Caco-2 (cell line): ENCODE measurements at regions not wholly inside any gene's neighbourhood (a gene's known extent, or its start where the extent isn't known, plus 50 kb on each side); places are given as distances from the start of the nearest gene placed in this dataset.
"Not testable (repeated sequence)": the region's sequence is repeated elsewhere in the genome, so short reads cannot be mapped to it uniquely, and the experiment has no call there.

Source experiments
- BruUV-seq: library from RNA; stranded (reverse); fragments of 400-500 nt; replicated peaks from 2 replicates; lab custom pipeline; 2021; lab: Mats Ljungman, UMichigan
- CTCF ChIA-PET: fragments of 300-600 bp; sonication (Branson Sonifier 250); formaldehyde crosslinking; loops from one replicate; lab custom pipeline; 2022; ENCODE audit warnings: antibody characterized with exemption; lab: Charles Lee
- POLR2A ChIA-PET: fragments of 300-600 bp; sonication (Branson Sonifier 250); formaldehyde crosslinking; loops from one replicate; lab custom pipeline; 2022; ENCODE audit warnings: antibody characterized with exemption; lab: Charles Lee
- DNase-seq, 2 experiments: peaks; one replicate each; pipeline versions ENCODE4 v3.0.0 to v3.0.0-alpha.2; 2020 to 2022
- H3K27me3 ChIP-seq: replicated peaks from 2 replicates; pipeline ENCODE4 v1.6.0; 2011; ENCODE audit warnings: low read length; ENCODE audit not compliant: control insufficient read depth, insufficient read depth
- H3K36me3 ChIP-seq: 2 replicates; pipeline ENCODE4 v1.5.1; 2011; ENCODE audit warnings: low read length; ENCODE audit not compliant: control insufficient read depth, insufficient read depth
- H3K4me1 ChIP-seq: fragments of 250-450 bp; sonication (Bioruptor Pico); 2 replicates; pipeline ENCODE4 v1.5.1; 2020; ENCODE audit warnings: mild to moderate bottlenecking
- H3K4me3 ChIP-seq: 2 replicates; pipeline ENCODE4 v1.5.1; 2011; ENCODE audit warnings: low read depth, mild to moderate bottlenecking, control low read depth, low read length
- H3K9me3 ChIP-seq: fragments of 250-450 bp; sonication (Bioruptor Pico); 2 replicates; pipeline ENCODE4 v1.5.1; 2020; ENCODE audit warnings: mild to moderate bottlenecking, moderate library complexity
- H3K27ac Mint-ChIP-seq: one replicate; pipeline ENCODE4 v1.8.0; 2022; ENCODE audit warnings: mixed read lengths; ENCODE audit not compliant: unreplicated experiment
- H3K27me3 Mint-ChIP-seq: one replicate; pipeline ENCODE4 v1.8.0; 2022; ENCODE audit warnings: mixed read lengths; ENCODE audit not compliant: insufficient read depth, unreplicated experiment
- H3K36me3 Mint-ChIP-seq: one replicate; pipeline ENCODE4 v1.8.0; 2022; ENCODE audit warnings: mild to moderate bottlenecking, mixed read lengths; ENCODE audit not compliant: insufficient read depth, unreplicated experiment
- H3K4me1 Mint-ChIP-seq: one replicate; pipeline ENCODE4 v1.8.0; 2022; ENCODE audit warnings: low read depth, mixed read lengths; ENCODE audit not compliant: unreplicated experiment
- H3K4me3 Mint-ChIP-seq: one replicate; pipeline ENCODE4 v1.8.0; 2022; ENCODE audit warnings: mild to moderate bottlenecking, moderate library complexity, mixed read lengths; ENCODE audit not compliant: unreplicated experiment
- H3K9me3 Mint-ChIP-seq: one replicate; pipeline ENCODE4 v1.8.0; 2022; ENCODE audit warnings: mixed read lengths; ENCODE audit not compliant: unreplicated experiment
- intact Hi-C: fragments of 100-400 bp; cut with micrococcal nuclease; formaldehyde crosslinking; loops from one replicate; pipeline ENCODE4 v1.10.0; 2022; ENCODE audit not compliant: unreplicated experiment

GRCh38 chr22:10526079-10526478, 5001.9 kb upstream of the OR11H1 start:
- H3K9me3 Mint-ChIP-seq, H3K27me3 ChIP-seq, H3K27ac Mint-ChIP-seq, H3K4me3 Mint-ChIP-seq, H3K4me1 Mint-ChIP-seq, H3K36me3 ChIP-seq, CTCF ChIA-PET, H3K9me3 ChIP-seq, intact Hi-C loops, BruUV-seq, H3K27me3 Mint-ChIP-seq, H3K36me3 Mint-ChIP-seq, POLR2A ChIA-PET, H3K4me3 ChIP-seq, H3K4me1 ChIP-seq, DNase-seq: not testable (repeated sequence)

GRCh38 chr22:10531141-10531540, 4996.9 kb upstream of the OR11H1 start:
- H3K4me3 Mint-ChIP-seq, intact Hi-C loops, BruUV-seq, H3K9me3 ChIP-seq, H3K36me3 Mint-ChIP-seq, H3K27ac Mint-ChIP-seq, H3K4me1 ChIP-seq, H3K27me3 Mint-ChIP-seq, CTCF ChIA-PET, H3K9me3 Mint-ChIP-seq, H3K4me3 ChIP-seq, H3K36me3 ChIP-seq, H3K27me3 ChIP-seq, DNase-seq, H3K4me1 Mint-ChIP-seq, POLR2A ChIA-PET: not testable (repeated sequence)

GRCh38 chr22:10572531-10572930, 4955.5 kb upstream of the OR11H1 start:
- H3K27me3 Mint-ChIP-seq, H3K4me3 ChIP-seq, H3K9me3 Mint-ChIP-seq, H3K4me1 ChIP-seq, H3K27me3 ChIP-seq, POLR2A ChIA-PET, H3K36me3 ChIP-seq, intact Hi-C loops, H3K36me3 Mint-ChIP-seq, H3K4me3 Mint-ChIP-seq, H3K9me3 ChIP-seq, DNase-seq, H3K27ac Mint-ChIP-seq, BruUV-seq, H3K4me1 Mint-ChIP-seq, CTCF ChIA-PET: not testable (repeated sequence)

GRCh38 chr22:10601071-10601470, 4926.9 kb upstream of the OR11H1 start:
- H3K9me3 ChIP-seq, CTCF ChIA-PET, H3K27ac Mint-ChIP-seq, H3K36me3 Mint-ChIP-seq, H3K4me1 ChIP-seq, DNase-seq, H3K4me3 Mint-ChIP-seq, intact Hi-C loops, H3K27me3 ChIP-seq, POLR2A ChIA-PET, H3K36me3 ChIP-seq, H3K27me3 Mint-ChIP-seq, H3K4me1 Mint-ChIP-seq, BruUV-seq, H3K9me3 Mint-ChIP-seq, H3K4me3 ChIP-seq: not testable (repeated sequence)

- H3K27me3 ChIP-seq, H3K4me1 ChIP-seq, H3K4me3 Mint-ChIP-seq, H3K36me3 ChIP-seq, POLR2A ChIA-PET, H3K36me3 Mint-ChIP-seq, H3K27me3 Mint-ChIP-seq, CTCF ChIA-PET, H3K4me1 Mint-ChIP-seq, H3K9me3 Mint-ChIP-seq, BruUV-seq, H3K27ac Mint-ChIP-seq, DNase-seq, intact Hi-C loops, H3K4me3 ChIP-seq, H3K9me3 ChIP-seq: not testable (repeated sequence)
Observed at GRCh38 chr22:10631961-10632360, 4896.0 kb upstream of the OR11H1 start.

- H3K36me3 Mint-ChIP-seq, H3K9me3 Mint-ChIP-seq, DNase-seq, intact Hi-C loops, H3K4me3 Mint-ChIP-seq, H3K4me1 Mint-ChIP-seq, H3K27me3 ChIP-seq, H3K36me3 ChIP-seq, POLR2A ChIA-PET, H3K27ac Mint-ChIP-seq, BruUV-seq, CTCF ChIA-PET, H3K27me3 Mint-ChIP-seq, H3K9me3 ChIP-seq, H3K4me3 ChIP-seq, H3K4me1 ChIP-seq: not testable (repeated sequence)
Observed at GRCh38 chr22:10635341-10635740, 4892.7 kb upstream of the OR11H1 start.

- CTCF ChIA-PET, H3K27ac Mint-ChIP-seq, H3K27me3 Mint-ChIP-seq, H3K4me1 Mint-ChIP-seq, H3K4me3 ChIP-seq, DNase-seq, POLR2A ChIA-PET, H3K36me3 ChIP-seq, H3K9me3 Mint-ChIP-seq, H3K4me3 Mint-ChIP-seq, H3K27me3 ChIP-seq, H3K36me3 Mint-ChIP-seq, BruUV-seq, H3K9me3 ChIP-seq, intact Hi-C loops, H3K4me1 ChIP-seq: not testable (repeated sequence)
Observed at GRCh38 chr22:10662818-10663217, 4865.2 kb upstream of the OR11H1 start.
